HepG2 (cell line): ENCODE measurements at regions not wholly inside any gene's neighbourhood (a gene's known extent, or its start where the extent isn't known, plus 50 kb on each side); places are given as distances from the start of the nearest gene placed in this dataset.

Experiments used
- ATAC-seq: fragments of 200-7000 bp; cut with Tn5 transposase; 3 replicates; pipeline ENCODE4 v1.9.1; 2020; ENCODE audit warnings: mild to moderate bottlenecking, moderate library complexity
- BruUV-seq: library from RNA; stranded (reverse); fragments of 400-500 nt; replicated peaks from 2 replicates; lab custom pipeline; 2021; lab: Mats Ljungman, UMichigan
- CTCF ChIA-PET: fragments of 300-600 bp; formaldehyde crosslinking; extraction: SDS; loops from one replicate; lab custom pipeline; 2021; ENCODE audit warnings: low total read pairs, inconsistent platforms, low intra/inter-chr PET ratio; lab: Yijun Ruan, JAX
- POLR2A ChIA-PET: fragments of 350-600 bp; sonication (Branson Sonifier 250); formaldehyde crosslinking; loops from one replicate; lab custom pipeline; 2020; ENCODE audit warnings: antibody characterized with exemption, inconsistent platforms; lab: Yijun Ruan, JAX
- DNase-seq: peaks from one replicate; pipeline ENCODE4 v3.0.0-alpha.2; 2015; ENCODE audit warnings: low spot score
- FAIRE-seq: peaks from 3 replicates; lab custom pipeline; 2011; peaks lifted over from hg19 to GRCh38; lab: Jason Lieb, UNC
- H2AFZ ChIP-seq: one replicate; pipeline ENCODE4 v1.6.1; 2011; ENCODE audit warnings: low read length, inconsistent platforms
- H3K27ac ChIP-seq: fragments of 300-600 bp; 3 replicates; pipeline ENCODE4 v1.8.0; 2011; ENCODE audit warnings: mixed run types, mild to moderate bottlenecking, mixed read lengths, low read length, inconsistent platforms; ENCODE audit not compliant: insufficient read depth; ENCODE audit errors: extremely low read length
- H3K27me3 ChIP-seq, 2 experiments: fragments of 200-600 bp in 1 of 2; 2 replicates in 1 of 2; 3 replicates in 1 of 2; pipeline versions ENCODE4 v1.6.0 to v1.8.0; 2011; ENCODE audit warnings: low read length in 2 of 2, mild to moderate bottlenecking in 2 of 2, moderate library complexity in 2 of 2, inconsistent platforms in 1 of 2; ENCODE audit not compliant: insufficient read depth in 2 of 2, control insufficient read depth in 1 of 2
- H3K36me3 ChIP-seq, 2 experiments: fragments of 200-600 bp in 1 of 2; replicated peaks in 1 of 2; 2 replicates in 1 of 2; 3 replicates in 1 of 2; pipeline versions ENCODE4 v1.5.1 to v1.8.0; 2011; ENCODE audit warnings: low read length in 2 of 2, inconsistent platforms in 1 of 2; ENCODE audit not compliant: insufficient read depth in 2 of 2, control insufficient read depth in 1 of 2
- H3K4me1 ChIP-seq: 2 replicates; pipeline ENCODE4 v1.5.1; 2012; ENCODE audit warnings: low read length, inconsistent platforms; ENCODE audit not compliant: insufficient read depth
- H3K4me2 ChIP-seq: 2 replicates; pipeline ENCODE4 v1.6.0; 2011; ENCODE audit warnings: low read depth, low read length, inconsistent platforms
- H3K4me3 ChIP-seq, 3 experiments: fragments of 200-600 bp in 1 of 3; sonication (generic), shearing (Covaris generic) in 1 of 3; replicated peaks in 1 of 3; 2 replicates each; pipeline ENCODE4 v1.5.1; 2011 to 2016; ENCODE audit warnings: low read length in 3 of 3, inconsistent platforms in 2 of 3, low read depth in 2 of 3, mild to moderate bottlenecking in 2 of 3, control low read depth in 1 of 3, mixed read lengths in 1 of 3; ENCODE audit not compliant: insufficient read depth in 1 of 3
- H3K79me2 ChIP-seq: one replicate; pipeline ENCODE4 v1.6.1; 2011; ENCODE audit warnings: low read length, inconsistent platforms; ENCODE audit not compliant: insufficient read depth
- H3K9ac ChIP-seq: 2 replicates; pipeline ENCODE4 v1.6.0; 2011; ENCODE audit warnings: mild to moderate bottlenecking, low read depth, low read length, inconsistent platforms; ENCODE audit not compliant: insufficient read depth
- H3K9me3 ChIP-seq: 2 replicates; pipeline ENCODE4 v1.5.1; 2012; ENCODE audit warnings: mild to moderate bottlenecking, low read length
- H4K20me1 ChIP-seq: 2 replicates; pipeline ENCODE4 v1.6.0; 2011; ENCODE audit warnings: inconsistent platforms, mild to moderate bottlenecking, low read length, moderate library complexity; ENCODE audit not compliant: insufficient read depth
- AGO2 ChIP-seq: fragments of 200-400 bp; formaldehyde crosslinking; optimal IDR thresholded peaks from 2 replicates; pipeline ENCODE3; 2017; ENCODE audit warnings: mild to moderate bottlenecking, low read depth, low read length, moderate library complexity
- ASH2L ChIP-seq: fragments of 300-600, 200-600 bp; sonication (generic); IDR thresholded peaks from 2 replicates; pipeline ENCODE4 v1.7.0; 2017; ENCODE audit warnings: low read depth, mild to moderate bottlenecking, moderate library complexity, mixed read lengths, low read length; ENCODE audit not compliant: insufficient read length
- CEBPB ChIP-seq: IDR thresholded peaks from 2 replicates; pipeline ENCODE4 v1.6.1; 2011; ENCODE audit warnings: low read depth, low read length, improper control_type of control experiment, borderline replicate concordance
- ELF1 ChIP-seq: sonication (generic); formaldehyde crosslinking; IDR thresholded peaks from 2 replicates; pipeline ENCODE4 v1.4.0; 2020; ENCODE audit warnings: missing genetic modification reagents
- MAFG ChIP-seq: sonication (generic); formaldehyde crosslinking; IDR thresholded peaks from 2 replicates; pipeline ENCODE4 v1.5.1; 2020; ENCODE audit warnings: mild to moderate bottlenecking, missing genetic modification reagents
- MYC ChIP-seq: sonication (generic); formaldehyde crosslinking; IDR thresholded peaks from 2 replicates; pipeline ENCODE4 v1.9.0; 2021; ENCODE audit warnings: missing genetic modification reagents, borderline replicate concordance
- PHF8 ChIP-seq: sonication (generic); formaldehyde crosslinking; IDR thresholded peaks from 2 replicates; pipeline ENCODE4 v1.5.0; 2020; ENCODE audit warnings: missing genetic modification reagents
- RXRB ChIP-seq: IDR thresholded peaks from 2 replicates; pipeline ENCODE4 v1.6.1; 2016; ENCODE audit warnings: borderline replicate concordance, missing genetic modification reagents, missing compliant biosample characterization
- SOX6 ChIP-seq, 2 experiments: fragments of 450-650 bp in 1 of 2; sonication (generic) in 1 of 2; formaldehyde crosslinking in 1 of 2; IDR thresholded peaks; 2 replicates each; pipeline versions ENCODE4 v1.4.0 to v1.6.1; 2017 to 2020; ENCODE audit warnings: antibody characterized with exemption in 1 of 2, mild to moderate bottlenecking in 1 of 2, missing genetic modification reagents in 1 of 2
- SP4 ChIP-seq: sonication (generic); formaldehyde crosslinking; IDR thresholded peaks from 2 replicates; pipeline ENCODE4 v1.8.1; 2023; ENCODE audit warnings: mild to moderate bottlenecking, missing genetic modification reagents
- TBP ChIP-seq: sonication (generic); formaldehyde crosslinking; IDR thresholded peaks from 2 replicates; pipeline ENCODE4 v1.5.0; 2020; ENCODE audit warnings: missing genetic modification reagents
- TCF7 ChIP-seq: sonication (generic); IDR thresholded peaks from 2 replicates; pipeline ENCODE4 v1.6.1; 2016; ENCODE audit warnings: antibody characterized with exemption, low read depth
- TGIF2 ChIP-seq: IDR thresholded peaks from 2 replicates; pipeline ENCODE4 v1.6.1; 2016; ENCODE audit warnings: control low read depth, missing compliant biosample characterization
- TOE1 ChIP-seq: sonication (generic); formaldehyde crosslinking; IDR thresholded peaks from 2 replicates; pipeline ENCODE4 v1.4.0; 2020; ENCODE audit warnings: mild to moderate bottlenecking, missing genetic modification reagents
- USF2 ChIP-seq, 2 experiments: sonication (generic) in 1 of 2; formaldehyde crosslinking in 1 of 2; IDR thresholded peaks; 2 replicates each; pipeline versions ENCODE4 v1.5.1 to v1.6.1; 2011 to 2020; ENCODE audit warnings: borderline replicate concordance in 1 of 2, low read depth in 1 of 2, low read length in 1 of 2, mild to moderate bottlenecking in 1 of 2, missing genetic modification reagents in 1 of 2, moderate library complexity in 1 of 2
- WIZ ChIP-seq: sonication (generic); formaldehyde crosslinking; IDR thresholded peaks from 2 replicates; pipeline ENCODE4 v1.5.1; 2020; ENCODE audit warnings: mild to moderate bottlenecking, missing genetic modification reagents
- ZBTB49 ChIP-seq: sonication (generic); formaldehyde crosslinking; IDR thresholded peaks from 2 replicates; pipeline ENCODE4 v1.4.0; 2020; ENCODE audit warnings: missing genetic modification reagents, borderline replicate concordance
- ZNF205 ChIP-seq: IDR thresholded peaks from 2 replicates; pipeline ENCODE4 v1.6.1; 2018; ENCODE audit warnings: missing biosample characterization, missing genetic modification reagents
- ZNF3 ChIP-seq: IDR thresholded peaks from 2 replicates; pipeline ENCODE4 v1.7.0; 2017; ENCODE audit warnings: inconsistent platforms
- ZNF678 ChIP-seq: sonication (generic); formaldehyde crosslinking; IDR thresholded peaks from 2 replicates; pipeline ENCODE4 v1.4.0; 2020; ENCODE audit warnings: mild to moderate bottlenecking, missing genetic modification reagents
- WGBS: methylation state at CpG from one replicate; pipeline ENCODE4 v1.1.6; 2017; ENCODE audit warnings: low lambda C conversion rate; 5-methylcytosine and 5-hydroxymethylcytosine counted together
- in situ Hi-C: cut with HindIII; loops from 2 replicates; pipeline ENCODE4 v1.10.0; 2017; ENCODE audit warnings: low pct_unique_long_range_greater_than_20kb; ENCODE audit not compliant: extremely low pct_ligation_motif_present
- intact Hi-C: fragments of 100-400 bp; cut with micrococcal nuclease; formaldehyde crosslinking; loops from one replicate; pipeline ENCODE4 v1.10.0; 2022; ENCODE audit not compliant: unreplicated experiment

- Histone ChIP-seq H3K4me1 (no peaks in the 10 kb centered on the region), H3K9me3 (no peaks in the 10 kb centered on the region), H3K27ac (no peak overlapping the region), H3K4me2 (no peak overlapping the region), H3K79me2 (no peaks in the 10 kb centered on the region), H3K9ac (no peak overlapping the region), H4K20me1 (no peaks in the 10 kb centered on the region), H2AFZ (no peak overlapping the region), H3K36me3 (no peaks in the 10 kb centered on the region), H3K4me3 (no peak overlapping the region), H3K27me3 (no peaks in the 10 kb centered on the region)
- no peak for FAIRE-seq
- TF ChIP-seq TGIF2 (CRISPR knock-in tag) (no peak), MYC (CRISPR knock-in tag) (no peak), ZNF3 (CRISPR knock-in tag) (no peak), ELF1 (CRISPR knock-in tag) (no peak), SP4 (CRISPR knock-in tag) (no peak), USF2 (IDR thresholded peaks at IDR 0.05; ENCODE audit: low read depth, low read length) (no peak), USF2 (CRISPR knock-in tag; IDR thresholded peaks at IDR 0.05; ENCODE audit: borderline replicate concordance) (no peak), ZBTB49 (no peak), ZNF205 (CRISPR knock-in tag) (no peak), RXRB (no peak), PHF8 (CRISPR knock-in tag) (no peak), SOX6 (IDR thresholded peaks at IDR 0.05) (no peak), SOX6 (CRISPR knock-in tag; IDR thresholded peaks at IDR 0.05) (no peak), MAFG (CRISPR knock-in tag) (no peak), TBP (no peak), ZNF678 (CRISPR knock-in tag) (no peak), ASH2L (no peak), TCF7 (no peak), TOE1 (CRISPR knock-in tag) (no peak), CEBPB (no peak), WIZ (CRISPR knock-in tag) (no peak), AGO2 (no peak)
- ChIA-PET POLR2A (no interaction called here), CTCF (no interaction called here)
- in situ Hi-C loops (no loop called here), intact Hi-C loops (no loop called here)
- no peak for DNase-seq
- no TSS peak for BruUV-seq
- WGBS: 2% methylated on average over 4 of the region's 4 CpGs
- ATAC-seq: no peak
These were observed 215.6 kb upstream of the VEPH1 start for GRCh38 chr3:157718800-157719199.
